ENCODE measurements at regions not wholly inside any gene's neighbourhood (a gene's known extent, or its start where the extent isn't known, plus 50 kb on each side); places are given as distances from the start of the nearest gene placed in this dataset.

GRCh38 chr12:91483471-91483985, 300.9 kb upstream of the DCN start:
- Mint-ChIP-seq H3K27me3 (no peaks in the 10 kb centered on the region), H3K4me3 (no peak overlapping the region), H3K4me1 (ENCODE audit: unreplicated experiment) (no peaks in the 10 kb centered on the region), H3K36me3 (no peaks in the 10 kb centered on the region), H3K27ac (no peak overlapping the region), H3K9me3 (no peaks in the 10 kb centered on the region)
- DNase-seq (ENCODE audit: extremely low spot score, unreplicated experiment) = no peak
- no peak for TF ChIP-seq CTCF (conservative IDR thresholded peaks at IDR 0.05)

- no peaks in the 10 kb centered on the region for H3K27me3 Mint-ChIP-seq
- no peaks in the 10 kb centered on the region for H3K4me1 Mint-ChIP-seq (ENCODE audit: unreplicated experiment)
- no peak for DNase-seq (ENCODE audit: extremely low spot score, unreplicated experiment)
- no peak overlapping the region for H3K4me3 Mint-ChIP-seq
- no peaks in the 10 kb centered on the region for H3K36me3 Mint-ChIP-seq
- no peak for TF ChIP-seq CTCF (conservative IDR thresholded peaks at IDR 0.05)
- H3K27ac Mint-ChIP-seq = no peak overlapping the region
- H3K9me3 Mint-ChIP-seq = no peaks in the 10 kb centered on the region
Observed at GRCh38 chr12:91482231-91482630, 299.6 kb upstream of the DCN start.

- H3K9me3 Mint-ChIP-seq = no peaks in the 10 kb centered on the region
- no peak for TF ChIP-seq CTCF (conservative IDR thresholded peaks at IDR 0.05)
- no peaks in the 10 kb centered on the region for H3K27me3 Mint-ChIP-seq
- no peak overlapping the region for H3K4me3 Mint-ChIP-seq
- no peak overlapping the region for H3K27ac Mint-ChIP-seq
- DNase-seq (ENCODE audit: extremely low spot score, unreplicated experiment) = no peak
- no peaks in the 10 kb centered on the region for H3K36me3 Mint-ChIP-seq
- no peaks in the 10 kb centered on the region for H3K4me1 Mint-ChIP-seq (ENCODE audit: unreplicated experiment)
Observed at GRCh38 chr12:91478500-91478899, 295.9 kb upstream of the DCN start.

- no peak overlapping the region for H3K27ac Mint-ChIP-seq
- no peaks in the 10 kb centered on the region for H3K27me3 Mint-ChIP-seq
- no peak overlapping the region for H3K4me3 Mint-ChIP-seq
- no peaks in the 10 kb centered on the region for H3K4me1 Mint-ChIP-seq (ENCODE audit: unreplicated experiment)
- DNase-seq (ENCODE audit: extremely low spot score, unreplicated experiment) = no peak
- H3K9me3 Mint-ChIP-seq = no peaks in the 10 kb centered on the region
- no peak for TF ChIP-seq CTCF (conservative IDR thresholded peaks at IDR 0.05)
- H3K36me3 Mint-ChIP-seq = no peaks in the 10 kb centered on the region
Observed at GRCh38 chr12:91467686-91468085, 285.1 kb upstream of the DCN start.

GRCh38 chr12:91461061-91461460, 278.4 kb upstream of the DCN start:
- no peak for DNase-seq (ENCODE audit: extremely low spot score, unreplicated experiment)
- Mint-ChIP-seq H3K9me3 (no peaks in the 10 kb centered on the region), H3K36me3 (no peaks in the 10 kb centered on the region), H3K27ac (no peak overlapping the region), H3K27me3 (no peaks in the 10 kb centered on the region), H3K4me1 (ENCODE audit: unreplicated experiment) (no peaks in the 10 kb centered on the region), H3K4me3 (no peak overlapping the region)
- no peak for TF ChIP-seq CTCF (conservative IDR thresholded peaks at IDR 0.05)

- H3K36me3 Mint-ChIP-seq = no peaks in the 10 kb centered on the region
- H3K4me1 Mint-ChIP-seq (ENCODE audit: unreplicated experiment) = no peaks in the 10 kb centered on the region
- H3K4me3 Mint-ChIP-seq = no peak overlapping the region
- no peaks in the 10 kb centered on the region for H3K9me3 Mint-ChIP-seq
- no peak for TF ChIP-seq CTCF (conservative IDR thresholded peaks at IDR 0.05)
- no peaks in the 10 kb centered on the region for H3K27me3 Mint-ChIP-seq
- DNase-seq (ENCODE audit: extremely low spot score, unreplicated experiment) = no peak
- no peak overlapping the region for H3K27ac Mint-ChIP-seq
Observed at GRCh38 chr12:91460469-91460868, 277.9 kb upstream of the DCN start.
